GM21717 (cell line): ENCODE measurements at regions not wholly inside any gene's neighbourhood (a gene's known extent, or its start where the extent isn't known, plus 50 kb on each side); places are given as distances from the start of the nearest gene placed in this dataset.

Experiments
- ATAC-seq: cut with Tn5 transposase; IDR thresholded peaks from one replicate; pipeline ENCODE4 v1.9.1; 2021; ENCODE audit warnings: mild to moderate bottlenecking, moderate library complexity; ENCODE audit not compliant: unreplicated experiment

GRCh38 chr13:84528408-84529070, 646.3 kb upstream of the SLITRK1 start:
- no peak for ATAC-seq

DNA sequence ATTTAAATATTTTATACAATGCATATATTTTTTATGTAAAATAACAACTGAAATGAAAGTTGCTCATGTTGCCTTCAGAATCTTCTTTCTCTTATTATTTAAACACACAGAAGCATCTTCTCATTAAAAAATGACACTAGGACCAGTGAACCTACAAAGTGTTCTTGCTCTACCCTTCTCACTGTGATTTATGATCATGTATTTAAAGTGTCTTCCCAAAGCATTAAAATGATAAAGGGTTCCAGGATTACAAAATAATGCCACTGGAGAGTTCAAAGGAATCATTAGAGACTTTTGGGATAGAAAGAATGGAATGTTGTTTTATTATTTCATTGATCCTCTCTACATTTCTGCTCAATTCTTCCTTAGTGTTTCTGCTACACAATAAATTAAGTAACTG, 643.6 kb upstream of the SLITRK1 start:
- no peak for ATAC-seq

DNA sequence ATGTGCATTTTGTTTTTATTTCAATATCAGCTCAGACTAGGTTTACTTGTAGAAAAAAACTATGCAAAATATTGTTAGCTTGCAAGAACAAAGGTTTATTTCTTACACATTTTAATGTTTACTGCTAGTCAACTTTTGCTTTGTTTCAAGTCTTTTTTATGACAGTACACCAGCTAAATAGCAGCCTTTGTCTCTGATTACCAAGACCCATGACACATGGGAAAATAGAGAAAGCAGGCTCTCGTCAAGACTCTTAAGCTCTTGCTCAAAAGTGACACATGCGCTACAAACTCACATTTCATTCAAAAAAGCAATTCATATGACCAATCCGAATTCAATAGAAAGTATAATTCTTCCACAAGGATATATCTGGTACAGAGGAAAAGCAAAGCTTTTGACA, 642.3 kb upstream of the SLITRK1 start:
- ATAC-seq: no peak

GRCh38 chr13:84500016-84500415, 617.7 kb upstream of the SLITRK1 start:
- no peak for ATAC-seq

DNA sequence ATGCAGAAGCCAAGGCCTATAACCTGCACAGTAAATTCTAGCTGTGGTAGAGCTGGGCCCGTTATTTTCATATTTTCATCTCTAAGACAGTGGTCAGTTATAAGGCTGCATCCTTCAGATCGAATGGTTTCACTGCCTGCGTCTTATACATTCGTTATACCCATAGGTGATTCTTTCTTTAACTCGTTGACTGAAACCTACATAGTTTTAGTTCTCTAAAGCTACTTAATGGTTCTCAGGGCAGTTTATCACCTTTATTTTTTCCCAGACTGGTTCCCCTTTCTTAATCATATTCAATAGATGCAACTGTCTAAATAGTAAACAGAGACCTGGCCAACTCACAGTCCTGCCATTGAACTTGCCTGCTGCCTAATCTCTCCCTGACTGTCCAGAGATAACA, 615.3 kb upstream of the SLITRK1 start:
- no peak for ATAC-seq

- ATAC-seq: no peak
Observed at GRCh38 chr13:84491952-84492351, 609.7 kb upstream of the SLITRK1 start.

- ATAC-seq: no peak
Observed at GRCh38 chr13:84487752-84488151, 605.5 kb upstream of the SLITRK1 start.

DNA sequence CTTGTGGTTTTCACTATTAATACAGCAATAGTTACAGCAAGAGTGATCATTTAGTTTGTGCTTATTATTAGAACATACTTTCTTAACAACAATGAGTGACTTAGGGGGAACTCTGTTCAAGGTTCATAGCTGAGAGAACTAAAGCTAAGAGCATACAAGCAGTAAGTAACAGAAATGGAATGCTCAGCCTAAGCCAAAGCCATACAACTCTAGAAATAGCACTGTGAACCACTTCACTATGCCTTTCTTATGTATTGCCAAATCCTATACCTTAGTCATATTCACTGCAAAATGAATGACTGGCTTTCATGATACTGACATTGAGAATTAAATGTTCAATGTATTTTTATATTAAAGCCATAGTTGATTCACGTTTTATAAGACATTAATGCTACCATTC, 599.7 kb upstream of the SLITRK1 start:
- no peak for ATAC-seq

DNA sequence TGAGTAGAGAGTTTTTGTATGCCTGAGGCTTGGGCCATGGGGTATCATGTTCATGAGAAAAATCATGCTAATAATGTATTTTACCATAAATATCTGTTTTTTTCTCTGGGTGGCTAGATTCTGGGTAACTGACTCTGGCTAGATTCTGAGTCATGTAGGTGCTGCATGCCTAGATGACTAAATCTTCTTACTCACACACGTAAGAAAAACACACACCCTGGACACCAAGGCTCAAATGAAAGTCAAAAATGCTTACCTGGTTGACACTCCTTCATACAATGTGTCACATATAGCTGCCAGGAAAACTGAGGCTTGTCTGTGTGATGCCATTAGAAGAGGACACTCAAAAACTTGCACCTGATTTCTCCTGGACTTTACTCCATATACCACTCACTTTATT, 597.4 kb upstream of the SLITRK1 start:
- ATAC-seq: no peak

- ATAC-seq: no peak
Observed at GRCh38 chr13:84470528-84470927, 588.3 kb upstream of the SLITRK1 start.

GRCh38 chr13:84466461-84466860, 584.2 kb upstream of the SLITRK1 start:
- no peak for ATAC-seq

- ATAC-seq: no peak
Observed at GRCh38 chr13:84460989-84461388, 578.7 kb upstream of the SLITRK1 start.

DNA sequence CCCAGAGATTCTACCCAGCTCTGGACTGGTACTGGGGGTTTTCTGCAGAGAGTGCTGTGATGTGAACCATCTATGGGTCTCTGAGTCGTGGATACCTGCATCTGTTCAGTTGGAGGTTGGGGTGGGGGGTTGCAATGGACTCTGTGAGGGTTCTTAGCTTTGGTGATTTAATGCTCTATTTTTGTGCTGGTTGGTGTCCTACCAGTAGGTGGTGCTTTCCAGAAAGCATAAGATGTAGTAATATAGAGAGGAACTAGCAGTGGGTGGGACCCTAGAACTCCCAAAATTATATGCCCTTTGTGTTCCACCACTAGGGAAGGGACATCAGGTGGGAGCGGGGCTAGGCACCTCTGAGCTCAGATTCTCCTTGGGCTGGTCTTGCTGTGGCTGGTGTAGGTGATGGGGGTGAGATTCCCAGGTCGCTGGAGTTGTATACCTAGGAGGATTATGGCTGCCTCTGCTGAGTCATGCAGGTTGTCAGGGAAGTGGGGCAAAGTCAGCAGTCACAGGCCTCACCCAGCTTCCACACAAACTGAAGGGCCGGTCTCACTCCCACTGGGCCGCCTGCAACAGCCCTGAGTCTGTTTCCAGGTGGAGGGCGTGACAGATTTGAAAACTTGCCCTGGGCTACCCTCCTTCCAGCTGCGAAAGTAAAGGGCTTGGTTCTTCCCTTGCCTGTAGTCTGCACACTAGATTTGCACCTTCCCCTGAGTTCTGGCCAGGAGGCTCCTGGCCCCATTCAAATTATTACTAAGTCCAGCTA, 573.0 kb upstream of the SLITRK1 start:
- ATAC-seq: no peak

- no peak for ATAC-seq
Observed at GRCh38 chr13:84447640-84447978, 565.3 kb upstream of the SLITRK1 start.

DNA sequence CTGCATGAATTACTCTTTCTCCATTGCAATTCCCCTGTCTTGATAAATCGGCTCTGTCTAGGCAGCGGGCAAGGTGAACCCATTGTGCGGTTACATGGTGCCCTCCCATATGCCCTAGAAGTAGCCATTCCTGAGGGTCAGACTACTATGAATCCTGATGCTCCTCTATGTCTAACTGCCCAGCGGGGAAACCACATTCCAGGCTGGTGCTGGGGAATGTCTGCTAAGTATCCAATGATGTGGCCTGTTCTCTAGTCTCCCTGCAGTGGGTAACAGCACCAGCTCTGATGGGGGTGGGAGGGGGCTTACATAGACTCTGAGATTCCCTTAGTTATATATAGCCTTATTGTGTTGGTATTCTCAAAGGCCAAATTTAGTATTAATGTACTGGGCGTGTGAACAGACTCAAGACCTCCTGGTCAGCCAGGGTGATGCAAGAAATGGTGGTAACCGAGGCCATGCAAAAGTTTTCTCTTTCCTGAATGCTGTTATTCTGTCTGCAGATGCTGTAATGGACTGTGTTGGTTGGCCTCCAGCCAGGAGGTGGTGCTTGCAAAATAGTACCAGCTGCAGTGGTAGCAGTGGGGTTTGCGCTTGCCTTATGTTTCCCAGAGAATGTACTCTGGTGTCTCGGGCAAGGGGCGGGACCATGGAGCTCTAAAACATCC, 564.8 kb upstream of the SLITRK1 start:
- ATAC-seq: no peak

GRCh38 chr13:84445776-84446175, 563.5 kb upstream of the SLITRK1 start:
- ATAC-seq: no peak

DNA sequence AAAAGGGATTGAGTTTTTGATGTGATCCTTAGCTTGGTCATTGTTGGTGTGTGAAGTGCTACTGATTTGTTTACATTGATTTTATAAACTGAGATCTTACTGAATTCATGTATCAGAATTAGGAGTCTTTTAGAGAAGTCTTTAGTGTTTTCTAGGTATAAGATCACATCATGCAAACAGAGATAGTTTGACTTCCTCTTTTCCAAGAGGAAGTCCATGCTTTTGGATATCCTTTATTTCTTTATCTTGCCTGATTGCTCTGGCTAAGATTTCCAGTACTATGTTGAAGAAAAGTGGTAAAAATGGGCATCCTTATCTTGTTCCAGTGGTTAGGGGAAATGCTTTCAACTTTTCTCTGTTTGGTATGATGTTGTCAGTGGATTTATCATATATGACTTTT, 561.2 kb upstream of the SLITRK1 start:
- no peak for ATAC-seq

DNA sequence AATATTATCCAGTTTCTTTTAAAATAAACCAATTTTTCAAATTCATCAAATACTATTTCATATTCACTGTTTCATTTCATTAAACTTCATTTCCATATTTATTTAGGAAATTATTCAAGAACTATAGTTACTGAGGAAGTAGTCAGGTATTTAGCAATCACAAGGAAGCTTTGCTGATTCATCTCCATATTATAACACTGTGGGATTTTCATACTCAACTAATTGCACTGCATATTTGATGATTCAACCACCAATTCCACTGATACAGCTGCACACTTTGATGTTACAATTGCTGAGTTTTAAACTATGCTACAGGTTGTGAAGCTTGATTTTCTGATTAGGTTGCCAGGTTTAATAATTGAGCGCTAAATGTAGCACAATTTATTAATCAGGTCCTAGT, 556.8 kb upstream of the SLITRK1 start:
- no peak for ATAC-seq

GRCh38 chr13:84433024-84433423, 550.8 kb upstream of the SLITRK1 start:
- ATAC-seq: no peak

DNA sequence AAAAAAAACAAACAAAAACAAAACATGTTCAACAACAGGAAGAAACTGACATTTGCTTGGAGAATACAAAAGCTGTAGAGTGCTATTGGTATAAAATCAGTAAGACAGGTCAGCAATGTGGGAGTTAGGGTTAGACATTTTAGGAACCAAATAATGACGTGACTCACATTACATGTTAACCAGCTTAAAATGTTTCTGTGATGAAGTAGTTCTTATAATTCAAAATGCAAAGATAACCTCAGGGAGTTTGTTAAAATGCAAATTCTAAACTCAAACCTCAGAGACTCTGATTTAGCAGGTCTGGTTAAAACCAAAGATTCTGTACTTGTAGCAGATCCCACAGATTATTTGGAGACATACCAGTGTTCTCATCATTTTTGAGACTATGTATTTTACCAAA, 549.4 kb upstream of the SLITRK1 start:
- no peak for ATAC-seq

- no peak for ATAC-seq
Observed at GRCh38 chr13:84430446-84430845, 548.2 kb upstream of the SLITRK1 start.

GRCh38 chr13:84430015-84430414, 547.7 kb upstream of the SLITRK1 start:
- ATAC-seq: no peak
